GM12892 (cell line): ENCODE measurements at regions not wholly inside any gene's neighbourhood (a gene's known extent, or its start where the extent isn't known, plus 50 kb on each side); places are given as distances from the start of the nearest gene placed in this dataset.

ENCODE experiments used
- POLR2A ChIP-seq: IDR thresholded peaks from 2 replicates; pipeline ENCODE4 v1.6.1; 2011; ENCODE audit warnings: low read depth, low read length, control low read depth
- POLR2AphosphoS5 ChIP-seq: IDR thresholded peaks from 2 replicates; pipeline ENCODE4 v1.6.1; 2011; ENCODE audit warnings: low read depth, low read length, control low read depth
- TAF1 ChIP-seq: IDR thresholded peaks from 2 replicates; pipeline ENCODE4 v1.6.1; 2011; ENCODE audit warnings: low read depth, mild to moderate bottlenecking, control low read depth, low read length, borderline replicate concordance

GRCh38 chr12:78683031-78683430, 181.5 kb upstream of the SYT1 start:
- TF ChIP-seq POLR2AphosphoS5 = no peak
- no peak for TF ChIP-seq POLR2A
- TF ChIP-seq TAF1 = no peak
